Body of pancreas (tissue), 4 donors: ENCODE measurements at regions not wholly inside any gene's neighbourhood (a gene's known extent, or its start where the extent isn't known, plus 50 kb on each side); places are given as distances from the start of the nearest gene placed in this dataset.

ENCODE experiments used
- ATAC-seq: fragments of 150-250 bp; one replicate; pipeline ENCODE4 v1.9.1; 2016
- DNase-seq, 4 donors: peaks; one replicate each; pipeline ENCODE4 v3.0.0-alpha.2; 2019
- H3K27ac ChIP-seq, 4 donors: fragments of 200-600 bp; sonication (generic); 1 replicate in 3 of 4; 2 replicates in 1 of 4; pipeline versions ENCODE4 v1.5.1 to v1.6.1; 2016 to 2019; ENCODE audit warnings: mild to moderate bottlenecking in 1 of 4, mixed read lengths in 1 of 4, moderate library complexity in 1 of 4
- H3K27me3 ChIP-seq, 2 donors: fragments of 200-600 bp; sonication (generic); one replicate each; pipeline ENCODE4 v1.6.0; 2016; ENCODE audit warnings: mild to moderate bottlenecking in 1 of 2
- H3K36me3 ChIP-seq, 2 donors: fragments of 200-600 bp; sonication (generic); replicated peaks in 1 of 2; 2 replicates each; pipeline ENCODE4 v1.5.1; 2016; ENCODE audit warnings: low read depth in 2 of 2; ENCODE audit not compliant: insufficient read depth in 1 of 2
- H3K4me1 ChIP-seq: fragments of 200-600 bp; sonication (generic); one replicate; pipeline ENCODE4 v1.6.0; 2016
- H3K4me3 ChIP-seq, 2 donors: fragments of 200-600 bp; sonication (generic); 1 replicate in 1 of 2; 2 replicates in 1 of 2; pipeline ENCODE4 v1.5.1; 2016 to 2019
- H3K9me3 ChIP-seq, 3 donors: fragments of 200-600 bp; sonication (generic); 1 replicate in 2 of 3; 2 replicates in 1 of 3; pipeline ENCODE4 v1.5.1; 2016
- POLR2A ChIP-seq, 3 donors: fragments of 450-650 bp; IDR thresholded peaks; one replicate each; pipeline ENCODE4 v1.6.1; 2016; ENCODE audit warnings: antibody characterized with exemption in 3 of 3, mild to moderate bottlenecking in 2 of 3
- WGBS, 2 donors: methylation state at CpG; one replicate each; pipeline ENCODE4 v1.1.5; 2017; 5-methylcytosine and 5-hydroxymethylcytosine counted together
- intact Hi-C: fragments of 100-400 bp; cut with DNase I; formaldehyde crosslinking; loops from one replicate; pipeline ENCODE4 v1.15.1; 2023
- TF ChIP-seq, protein P1 (sequence below), 7 experiments: fragments of 450-650 bp in 4 of 7; fragments of 200-600 bp in 3 of 7; sonication (generic) in 3 of 7; IDR thresholded peaks; one replicate each; pipeline ENCODE4 v1.5.1; 2016 to 2019; ENCODE audit warnings: antibody characterized with exemption in 7 of 7

DNA sequence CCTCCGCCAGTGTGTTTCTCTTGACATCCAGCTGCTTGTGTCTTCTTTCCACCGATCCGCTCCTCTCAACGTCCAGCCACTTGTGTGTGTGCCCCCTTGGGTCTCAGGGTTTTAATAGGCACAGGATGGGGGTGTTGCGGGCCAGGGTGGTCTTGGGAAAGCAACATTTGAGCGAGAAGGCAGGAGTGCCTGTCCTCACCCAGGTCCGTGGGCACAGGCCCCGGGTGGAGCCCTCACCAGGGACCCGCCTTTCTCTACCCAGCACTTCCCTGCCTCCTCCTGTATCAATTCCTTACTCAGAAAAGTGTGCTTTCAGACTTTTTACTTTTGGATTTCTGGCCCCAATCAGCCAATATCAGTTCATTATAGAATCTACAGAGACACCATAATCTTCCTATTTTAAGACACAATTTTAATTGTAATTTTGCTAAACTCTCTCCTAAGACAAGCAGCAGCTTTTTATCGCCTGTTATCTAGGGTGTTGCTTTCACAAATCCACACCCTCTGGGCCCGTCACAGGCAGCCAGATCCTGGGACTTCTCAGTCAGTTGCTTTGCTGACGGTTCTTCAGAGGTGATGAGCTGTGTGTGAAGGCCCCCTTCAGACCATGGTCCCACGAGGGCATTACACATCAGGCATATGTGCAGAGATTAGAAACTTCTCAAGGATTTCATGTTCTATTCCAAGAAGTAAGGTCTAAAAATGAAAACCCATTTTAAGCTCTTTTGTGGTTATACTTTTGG lies 96.0 kb upstream of the FHL2 start:
- H3K4me3 ChIP-seq, result no peak overlapping the region
- H3K27ac ChIP-seq, result no peak overlapping the region
- H3K36me3 ChIP-seq, result no peaks in the 10 kb centered on the region
- peaks cover 13% of the 10 kb centered on the region for H3K4me1 ChIP-seq
- WGBS, 2 donors, result 81 to 86% methylated on average over 13 of the region's 13 CpGs
- DNase-seq, result no peak
- intact Hi-C loops, result no loop called here
- no peak for TF ChIP-seq POLR2A (IDR thresholded peaks at IDR 0.05)
- TF ChIP-seq, protein P1, sequence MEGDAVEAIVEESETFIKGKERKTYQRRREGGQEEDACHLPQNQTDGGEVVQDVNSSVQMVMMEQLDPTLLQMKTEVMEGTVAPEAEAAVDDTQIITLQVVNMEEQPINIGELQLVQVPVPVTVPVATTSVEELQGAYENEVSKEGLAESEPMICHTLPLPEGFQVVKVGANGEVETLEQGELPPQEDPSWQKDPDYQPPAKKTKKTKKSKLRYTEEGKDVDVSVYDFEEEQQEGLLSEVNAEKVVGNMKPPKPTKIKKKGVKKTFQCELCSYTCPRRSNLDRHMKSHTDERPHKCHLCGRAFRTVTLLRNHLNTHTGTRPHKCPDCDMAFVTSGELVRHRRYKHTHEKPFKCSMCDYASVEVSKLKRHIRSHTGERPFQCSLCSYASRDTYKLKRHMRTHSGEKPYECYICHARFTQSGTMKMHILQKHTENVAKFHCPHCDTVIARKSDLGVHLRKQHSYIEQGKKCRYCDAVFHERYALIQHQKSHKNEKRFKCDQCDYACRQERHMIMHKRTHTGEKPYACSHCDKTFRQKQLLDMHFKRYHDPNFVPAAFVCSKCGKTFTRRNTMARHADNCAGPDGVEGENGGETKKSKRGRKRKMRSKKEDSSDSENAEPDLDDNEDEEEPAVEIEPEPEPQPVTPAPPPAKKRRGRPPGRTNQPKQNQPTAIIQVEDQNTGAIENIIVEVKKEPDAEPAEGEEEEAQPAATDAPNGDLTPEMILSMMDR (IDR thresholded peaks at IDR 0.05), result no peak
- ATAC-seq, result no peak
- no peaks in the 10 kb centered on the region for H3K9me3 ChIP-seq
- H3K27me3 ChIP-seq, result no peaks in the 10 kb centered on the region

DNA sequence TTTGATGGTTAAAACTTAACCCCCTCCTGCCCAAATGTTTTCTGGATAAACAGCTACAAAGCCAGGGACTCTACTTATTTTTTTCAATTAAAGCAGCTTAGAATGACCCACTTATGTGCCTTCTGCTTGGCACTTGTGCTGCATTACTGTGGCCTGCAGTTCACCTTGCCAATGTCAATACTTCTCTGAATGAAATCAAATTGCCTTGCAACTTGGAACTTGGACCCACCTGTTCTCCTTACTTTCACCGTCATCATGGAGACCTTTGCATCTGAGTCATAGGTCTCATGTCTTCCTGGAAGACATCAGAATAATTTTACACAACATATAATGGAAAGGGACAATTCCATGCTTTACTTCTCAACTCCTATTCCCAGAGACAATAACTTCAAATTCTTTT lies 92.1 kb upstream of the FHL2 start:
- ATAC-seq, result peak; percentile 81
- Histone ChIP-seq H3K27ac (peak overlapping the region in 1 of 4 donors; percentile 28), H3K4me1 (peaks cover 20% of the 10 kb centered on the region), H3K9me3 (no peaks in the 10 kb centered on the region), H3K4me3 (no peak overlapping the region), H3K36me3 (no peaks in the 10 kb centered on the region), H3K27me3 (no peaks in the 10 kb centered on the region)
- 25% methylated on average over 1 of the region's 1 CpG for WGBS, 2 donors
- peak in 3 of 4 donors; percentile 37 to 64 (median 48) for DNase-seq
- intact Hi-C loops, result no loop called here
- TF ChIP-seq POLR2A (IDR thresholded peaks at IDR 0.05), result no peak
- TF ChIP-seq, protein P1 (IDR thresholded peaks at IDR 0.05), result no peak

DNA sequence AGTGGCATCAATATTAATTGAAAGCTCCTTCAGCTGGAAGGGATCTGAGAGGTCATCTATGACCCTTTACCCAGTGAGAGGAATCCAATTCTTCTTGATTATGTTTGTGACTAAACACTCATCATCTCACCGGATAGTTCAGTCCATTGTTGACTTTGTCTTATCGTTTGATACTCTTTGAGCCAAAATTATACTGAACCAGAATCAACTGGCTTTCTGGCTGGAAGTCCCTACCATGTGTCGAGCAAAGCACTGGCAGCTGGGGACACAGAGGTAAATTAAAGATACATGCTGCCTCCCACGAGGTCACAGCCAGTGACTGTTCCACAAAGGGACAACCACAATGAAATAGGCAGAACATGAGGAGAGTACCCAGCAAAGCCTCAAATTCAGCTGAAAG lies 91.4 kb upstream of the FHL2 start:
- WGBS, 2 donors, result 7 to 22% methylated on average over 4 of the region's 4 CpGs
- ATAC-seq (peak; percentile 38), DNase-seq (peak in 2 of 4 donors; percentile 9 to 13)
- no peak for TF ChIP-seq POLR2A (IDR thresholded peaks at IDR 0.05)
- TF ChIP-seq, protein P1 (IDR thresholded peaks at IDR 0.05), result no peak
- intact Hi-C loops, result no loop called here
- H3K27me3 ChIP-seq, result no peaks in the 10 kb centered on the region
- no peaks in the 10 kb centered on the region for H3K36me3 ChIP-seq
- no peak overlapping the region for H3K4me3 ChIP-seq
- peaks cover 20% of the 10 kb centered on the region for H3K4me1 ChIP-seq
- H3K9me3 ChIP-seq, result no peaks in the 10 kb centered on the region
- peak overlapping the region in 1 of 4 donors; percentile 14 for H3K27ac ChIP-seq

DNA sequence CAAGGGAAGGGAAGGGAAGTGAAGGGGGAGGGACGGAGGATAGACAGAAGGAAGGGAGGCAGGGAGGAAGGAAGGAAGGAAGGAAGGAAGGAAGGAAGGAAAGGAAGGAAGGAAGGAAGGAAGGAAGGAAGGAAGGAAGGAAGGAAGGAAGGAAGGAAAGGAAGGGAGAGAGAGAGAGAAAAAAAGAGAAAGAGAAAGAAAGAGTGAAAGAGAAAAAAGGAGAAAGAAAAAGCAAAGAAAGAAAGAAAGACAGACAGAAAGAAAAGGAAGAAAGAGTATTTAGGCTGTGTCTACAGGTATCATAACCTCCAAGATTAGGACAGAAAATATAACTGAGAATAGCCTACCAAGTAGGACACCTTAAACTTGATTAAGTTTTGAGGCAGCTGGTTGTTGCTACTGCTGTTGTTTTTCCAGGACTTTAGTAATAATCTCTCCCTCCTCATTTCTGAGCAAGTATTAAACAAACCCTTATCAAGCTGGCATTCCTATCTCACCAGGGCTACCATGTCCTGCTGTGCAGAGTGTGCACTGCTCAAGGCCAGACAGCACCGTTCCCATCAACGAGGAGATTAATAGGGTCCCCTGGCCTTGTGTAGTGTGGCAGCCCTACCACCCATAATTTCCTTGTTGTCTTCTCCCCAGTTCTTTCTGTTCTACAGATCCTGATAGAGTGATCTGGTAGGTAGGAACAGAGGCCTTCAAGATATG lies 90.5 kb upstream of the FHL2 start:
- ATAC-seq (no peak), DNase-seq (peak in 2 of 4 donors; percentile 20 to 26)
- Histone ChIP-seq H3K9me3 (no peaks in the 10 kb centered on the region), H3K36me3 (no peaks in the 10 kb centered on the region), H3K27ac (peak overlapping the region in 1 of 4 donors; percentile 14), H3K4me3 (no peak overlapping the region), H3K27me3 (no peaks in the 10 kb centered on the region), H3K4me1 (peaks cover 20% of the 10 kb centered on the region)
- 34 to 35% methylated on average over 3 of the region's 3 CpGs for WGBS, 2 donors
- TF ChIP-seq, protein P1 (IDR thresholded peaks at IDR 0.05), result no peak
- no peak for TF ChIP-seq POLR2A (IDR thresholded peaks at IDR 0.05)
- intact Hi-C loops, result no loop called here
